ENCODE measurements at regions not wholly inside any gene's neighbourhood (a gene's known extent, or its start where the extent isn't known, plus 50 kb on each side); places are given as distances from the start of the nearest gene placed in this dataset.

DNA sequence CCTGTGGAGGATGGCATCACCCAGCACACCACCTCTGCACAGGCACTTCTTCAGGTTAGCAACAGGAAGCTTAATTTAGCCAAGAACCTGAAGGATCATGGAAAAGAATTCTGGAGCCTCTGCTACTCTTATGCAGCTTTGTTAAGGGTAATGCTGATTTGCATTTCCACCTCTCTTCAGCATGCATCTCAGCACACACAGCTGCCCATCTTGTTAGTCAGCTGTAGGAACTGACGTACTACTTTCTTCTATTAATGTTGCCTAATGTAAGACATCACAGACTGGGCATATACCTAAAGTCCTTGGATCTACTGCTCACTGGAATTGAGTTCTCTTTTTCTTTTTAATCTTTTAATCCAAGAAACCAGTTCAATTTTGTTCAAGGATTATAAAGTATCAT is 181.0 kb downstream of the SPP2 start:
- TF ChIP-seq, protein P1, sequence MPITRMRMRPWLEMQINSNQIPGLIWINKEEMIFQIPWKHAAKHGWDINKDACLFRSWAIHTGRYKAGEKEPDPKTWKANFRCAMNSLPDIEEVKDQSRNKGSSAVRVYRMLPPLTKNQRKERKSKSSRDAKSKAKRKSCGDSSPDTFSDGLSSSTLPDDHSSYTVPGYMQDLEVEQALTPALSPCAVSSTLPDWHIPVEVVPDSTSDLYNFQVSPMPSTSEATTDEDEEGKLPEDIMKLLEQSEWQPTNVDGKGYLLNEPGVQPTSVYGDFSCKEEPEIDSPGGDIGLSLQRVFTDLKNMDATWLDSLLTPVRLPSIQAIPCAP (CRISPR knock-in tag; IDR thresholded peaks at IDR 0.05; ENCODE audit: low read depth): no peak
- TF ChIP-seq ZNF530 (CRISPR knock-in tag; IDR thresholded peaks at IDR 0.05; ENCODE audit: low read depth): no peak
- TF ChIP-seq ZNF674 (CRISPR knock-in tag; IDR thresholded peaks at IDR 0.05; ENCODE audit: low read depth): no peak
- TF ChIP-seq ZNF260 (CRISPR knock-in tag; IDR thresholded peaks at IDR 0.05; ENCODE audit: borderline replicate concordance, low read depth): no peak
- TF ChIP-seq ZBTB20 (CRISPR knock-in tag; IDR thresholded peaks at IDR 0.05; ENCODE audit: borderline replicate concordance, low read depth): no peak
- no peak for TF ChIP-seq YEATS2 (CRISPR knock-in tag; IDR thresholded peaks at IDR 0.05; ENCODE audit: borderline replicate concordance)
- TF ChIP-seq EHMT2 (IDR thresholded peaks at IDR 0.05; ENCODE audit: borderline replicate concordance, low read depth, low read length): no peak
- no peak for TF ChIP-seq ZNF136 (CRISPR knock-in tag; IDR thresholded peaks at IDR 0.05; ENCODE audit: low read depth)
- TF ChIP-seq MAFG (CRISPR knock-in tag; IDR thresholded peaks at IDR 0.05): no peak
- TF ChIP-seq, protein P2, sequence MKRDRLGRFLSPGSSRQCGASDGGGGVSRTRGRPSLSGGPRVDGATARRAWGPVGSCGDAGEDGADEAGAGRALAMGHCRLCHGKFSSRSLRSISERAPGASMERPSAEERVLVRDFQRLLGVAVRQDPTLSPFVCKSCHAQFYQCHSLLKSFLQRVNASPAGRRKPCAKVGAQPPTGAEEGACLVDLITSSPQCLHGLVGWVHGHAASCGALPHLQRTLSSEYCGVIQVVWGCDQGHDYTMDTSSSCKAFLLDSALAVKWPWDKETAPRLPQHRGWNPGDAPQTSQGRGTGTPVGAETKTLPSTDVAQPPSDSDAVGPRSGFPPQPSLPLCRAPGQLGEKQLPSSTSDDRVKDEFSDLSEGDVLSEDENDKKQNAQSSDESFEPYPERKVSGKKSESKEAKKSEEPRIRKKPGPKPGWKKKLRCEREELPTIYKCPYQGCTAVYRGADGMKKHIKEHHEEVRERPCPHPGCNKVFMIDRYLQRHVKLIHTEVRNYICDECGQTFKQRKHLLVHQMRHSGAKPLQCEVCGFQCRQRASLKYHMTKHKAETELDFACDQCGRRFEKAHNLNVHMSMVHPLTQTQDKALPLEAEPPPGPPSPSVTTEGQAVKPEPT (CRISPR knock-in tag; IDR thresholded peaks at IDR 0.05; ENCODE audit: low read depth): no peak
- TF ChIP-seq, protein P3, sequence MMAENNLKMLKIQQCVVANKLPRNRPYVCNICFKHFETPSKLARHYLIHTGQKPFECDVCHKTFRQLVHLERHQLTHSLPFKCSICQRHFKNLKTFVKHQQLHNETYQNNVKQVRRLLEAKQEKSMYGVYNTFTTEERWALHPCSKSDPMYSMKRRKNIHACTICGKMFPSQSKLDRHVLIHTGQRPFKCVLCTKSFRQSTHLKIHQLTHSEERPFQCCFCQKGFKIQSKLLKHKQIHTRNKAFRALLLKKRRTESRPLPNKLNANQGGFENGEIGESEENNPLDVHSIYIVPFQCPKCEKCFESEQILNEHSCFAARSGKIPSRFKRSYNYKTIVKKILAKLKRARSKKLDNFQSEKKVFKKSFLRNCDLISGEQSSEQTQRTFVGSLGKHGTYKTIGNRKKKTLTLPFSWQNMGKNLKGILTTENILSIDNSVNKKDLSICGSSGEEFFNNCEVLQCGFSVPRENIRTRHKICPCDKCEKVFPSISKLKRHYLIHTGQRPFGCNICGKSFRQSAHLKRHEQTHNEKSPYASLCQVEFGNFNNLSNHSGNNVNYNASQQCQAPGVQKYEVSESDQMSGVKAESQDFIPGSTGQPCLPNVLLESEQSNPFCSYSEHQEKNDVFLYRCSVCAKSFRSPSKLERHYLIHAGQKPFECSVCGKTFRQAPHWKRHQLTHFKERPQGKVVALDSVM (CRISPR knock-in tag; IDR thresholded peaks at IDR 0.05): no peak
- no peak for TF ChIP-seq ZFP1 (CRISPR knock-in tag; IDR thresholded peaks at IDR 0.05)
- no TSS peak for BruUV-seq (replicated peaks)
- Histone ChIP-seq H3K79me2 (ENCODE audit: insufficient read depth, low read length) (no peaks in the 10 kb centered on the region), H3K27me3 (ENCODE audit: control insufficient read depth in 1 of 2, insufficient read depth in 2 of 2, low read length in 2 of 2) (peaks cover 0 to 2% of the 10 kb centered on the region in 2 experiments; a peak in 1 of 5 replicates), H3K36me3 (replicated peaks in 1 of 2; ENCODE audit: control insufficient read depth in 1 of 2, insufficient read depth in 2 of 2, low read length in 2 of 2) (no peaks in the 10 kb centered on the region), H3K4me3 (replicated peaks in 1 of 3; ENCODE audit: insufficient read depth in 1 of 3, low read depth in 2 of 3, low read length in 3 of 3) (no peak overlapping the region), H3K9me3 (ENCODE audit: low read length) (no peaks in the 10 kb centered on the region), H4K20me1 (ENCODE audit: insufficient read depth, low read length) (no peaks in the 10 kb centered on the region), H3K4me2 (ENCODE audit: low read depth, low read length) (no peak overlapping the region), H3K4me1 (ENCODE audit: insufficient read depth, low read length) (no peaks in the 10 kb centered on the region), H3K27ac (ENCODE audit: extremely low read length, insufficient read depth, low read length) (no peak overlapping the region), H2AFZ (ENCODE audit: low read length) (no peak overlapping the region), H3K9ac (ENCODE audit: insufficient read depth, low read depth, low read length) (no peak overlapping the region)
- no peak for ATAC-seq
- WGBS (ENCODE audit: low lambda C conversion rate): 30% methylated on average over 1 of the region's 1 CpG
- no peak for DNase-seq (ENCODE audit: low spot score)
- no peak for FAIRE-seq
- in situ Hi-C loops (cut with HindIII; ENCODE audit: extremely low pct_ligation_motif_present, low pct_unique_long_range_greater_than_20kb) (no loop called here), intact Hi-C loops (cut with micrococcal nuclease; ENCODE audit: unreplicated experiment) (no loop called here)
- ChIA-PET CTCF (ENCODE audit: low intra/inter-chr PET ratio, low total read pairs) (no interaction called here), POLR2A (no interaction called here)

All from HepG2 (cell line).